Fibroblast of lung (primary cell): ENCODE measurements at regions not wholly inside any gene's neighbourhood (a gene's known extent, or its start where the extent isn't known, plus 50 kb on each side); places are given as distances from the start of the nearest gene placed in this dataset.

Experiments used
- DNase-seq, 2 donors: peaks; one replicate each; pipeline versions ENCODE4 v3.0.0 to v3.0.0-alpha.2; 2010; ENCODE audit warnings: low read depth in 2 of 2
- H2AFZ ChIP-seq: 2 replicates; pipeline ENCODE4 v1.5.1; 2012; ENCODE audit warnings: low read length, control low read depth, inconsistent platforms
- H3K27ac ChIP-seq: 2 replicates; pipeline ENCODE4 v1.5.1; 2011; ENCODE audit warnings: low read length, control low read depth; ENCODE audit not compliant: insufficient read depth
- H3K27me3 ChIP-seq: 2 replicates; pipeline ENCODE4 v1.5.1; 2011; ENCODE audit warnings: mild to moderate bottlenecking, low read length; ENCODE audit not compliant: control insufficient read depth, insufficient read depth
- H3K36me3 ChIP-seq: 2 replicates; pipeline ENCODE4 v1.5.1; 2011; ENCODE audit warnings: low read length; ENCODE audit not compliant: control insufficient read depth, insufficient read depth
- H3K4me1 ChIP-seq: 2 replicates; pipeline ENCODE4 v1.5.1; 2011; ENCODE audit warnings: low read length; ENCODE audit not compliant: control insufficient read depth, insufficient read depth; ENCODE audit errors: extremely low read depth
- H3K4me2 ChIP-seq: 2 replicates; pipeline ENCODE4 v1.5.1; 2011; ENCODE audit warnings: low read length, control low read depth; ENCODE audit not compliant: insufficient read depth; ENCODE audit errors: extremely low read depth
- H3K4me3 ChIP-seq, 4 experiments: fragments of 200-600 bp in 1 of 4; sonication (generic) in 1 of 4; replicated peaks in 1 of 4; 2 replicates each; pipeline ENCODE4 v1.5.1; 2011 to 2016; ENCODE audit warnings: low read length in 4 of 4, low read depth in 3 of 4, mild to moderate bottlenecking in 3 of 4, control low read depth in 2 of 4, inconsistent platforms in 1 of 4, mixed read lengths in 1 of 4; ENCODE audit not compliant: insufficient read depth in 1 of 4; ENCODE audit errors: control extremely low read depth in 1 of 4
- H3K79me2 ChIP-seq: 2 replicates; pipeline ENCODE4 v1.5.1; 2012; ENCODE audit warnings: mild to moderate bottlenecking, low read length, inconsistent platforms; ENCODE audit not compliant: control insufficient read depth, insufficient read depth
- H3K9ac ChIP-seq: 2 replicates; pipeline ENCODE4 v1.5.1; 2011; ENCODE audit warnings: mild to moderate bottlenecking, low read length, control low read depth; ENCODE audit not compliant: insufficient read depth
- H3K9me3 ChIP-seq: 2 replicates; pipeline ENCODE4 v1.5.1; 2012; ENCODE audit warnings: low read depth, low read length; ENCODE audit not compliant: control insufficient read depth, insufficient read depth
- H4K20me1 ChIP-seq: 2 replicates; pipeline ENCODE4 v1.5.1; 2011; ENCODE audit warnings: low read length; ENCODE audit not compliant: control insufficient read depth, insufficient read depth; ENCODE audit errors: extremely low read depth
- EZH2 ChIP-seq: IDR thresholded peaks from 2 replicates; pipeline ENCODE4 v1.5.1; 2012; ENCODE audit warnings: low read length, control low read depth, mild to moderate bottlenecking; ENCODE audit errors: missing control alignments
- TF ChIP-seq, protein P1 (sequence below), 2 donors: IDR thresholded peaks in 1 of 2; conservative IDR thresholded peaks in 1 of 2; 1 replicate in 1 of 2; 2 replicates in 1 of 2; pipeline ENCODE4 v1.5.1; 2011 to 2012; ENCODE audit warnings: low read length in 2 of 2, control low read depth in 1 of 2, inconsistent platforms in 1 of 2, low read depth in 1 of 2, mild to moderate bottlenecking in 1 of 2

DNA sequence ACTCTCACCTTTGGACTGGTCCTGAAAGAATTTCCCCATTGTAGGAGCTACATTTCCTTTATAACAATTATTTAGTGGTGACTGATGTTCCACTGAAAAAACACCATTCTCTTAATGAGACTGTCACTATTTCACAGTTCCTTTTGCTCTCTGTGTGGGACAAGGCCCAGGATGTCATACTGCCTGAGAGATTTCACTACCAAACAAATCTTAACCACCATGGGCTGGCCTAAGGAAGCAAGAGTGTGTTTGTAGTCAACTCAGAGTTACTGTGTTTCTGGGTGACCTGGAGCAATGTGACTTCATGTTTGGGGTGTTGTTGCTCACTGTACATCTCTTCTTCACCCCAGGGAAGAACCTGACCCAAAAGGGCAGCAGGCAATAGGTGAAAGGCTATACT lies 50.1 kb upstream of the ZNF608 start:
- TF ChIP-seq, protein P1, sequence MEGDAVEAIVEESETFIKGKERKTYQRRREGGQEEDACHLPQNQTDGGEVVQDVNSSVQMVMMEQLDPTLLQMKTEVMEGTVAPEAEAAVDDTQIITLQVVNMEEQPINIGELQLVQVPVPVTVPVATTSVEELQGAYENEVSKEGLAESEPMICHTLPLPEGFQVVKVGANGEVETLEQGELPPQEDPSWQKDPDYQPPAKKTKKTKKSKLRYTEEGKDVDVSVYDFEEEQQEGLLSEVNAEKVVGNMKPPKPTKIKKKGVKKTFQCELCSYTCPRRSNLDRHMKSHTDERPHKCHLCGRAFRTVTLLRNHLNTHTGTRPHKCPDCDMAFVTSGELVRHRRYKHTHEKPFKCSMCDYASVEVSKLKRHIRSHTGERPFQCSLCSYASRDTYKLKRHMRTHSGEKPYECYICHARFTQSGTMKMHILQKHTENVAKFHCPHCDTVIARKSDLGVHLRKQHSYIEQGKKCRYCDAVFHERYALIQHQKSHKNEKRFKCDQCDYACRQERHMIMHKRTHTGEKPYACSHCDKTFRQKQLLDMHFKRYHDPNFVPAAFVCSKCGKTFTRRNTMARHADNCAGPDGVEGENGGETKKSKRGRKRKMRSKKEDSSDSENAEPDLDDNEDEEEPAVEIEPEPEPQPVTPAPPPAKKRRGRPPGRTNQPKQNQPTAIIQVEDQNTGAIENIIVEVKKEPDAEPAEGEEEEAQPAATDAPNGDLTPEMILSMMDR (conservative IDR thresholded peaks at IDR 0.05 in 1 of 2, IDR thresholded peaks at IDR 0.05 in 1 of 2; ENCODE audit: low read depth in 1 of 2, low read length in 2 of 2): no peak
- no peak for TF ChIP-seq EZH2
- H3K4me3 ChIP-seq: no peak overlapping the region
- H3K27me3 ChIP-seq: no peaks in the 10 kb centered on the region
- H3K4me2 ChIP-seq: no peak overlapping the region
- H3K9me3 ChIP-seq: no peaks in the 10 kb centered on the region
- no peaks in the 10 kb centered on the region for H3K4me1 ChIP-seq
- DNase-seq: no peak
- H3K27ac ChIP-seq: no peak overlapping the region
- H3K36me3 ChIP-seq: no peaks in the 10 kb centered on the region
- no peaks in the 10 kb centered on the region for H3K79me2 ChIP-seq
- H2AFZ ChIP-seq: no peak overlapping the region
- H3K9ac ChIP-seq: no peak overlapping the region
- no peaks in the 10 kb centered on the region for H4K20me1 ChIP-seq

DNA sequence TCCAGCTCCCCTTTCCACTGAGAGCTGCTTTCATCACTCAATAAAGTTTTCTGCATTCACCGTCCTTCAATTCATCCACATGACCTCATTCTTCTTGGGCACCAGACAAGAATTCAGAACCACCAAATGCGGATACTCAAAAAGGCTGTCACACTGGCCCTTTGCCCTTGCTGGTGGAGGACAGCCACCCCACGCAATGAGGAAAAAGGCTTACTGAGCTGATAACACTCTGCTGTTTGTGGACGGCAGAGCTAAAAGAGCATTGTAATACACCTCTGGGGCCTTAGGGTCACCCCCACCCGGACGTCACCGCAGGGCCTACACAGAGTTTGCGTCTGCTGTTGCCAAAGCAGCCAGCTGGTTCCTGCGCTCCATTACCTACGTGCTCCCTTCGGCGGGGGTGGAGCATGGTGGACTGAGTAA lies 51.2 kb upstream of the ZNF608 start:
- H3K9ac ChIP-seq: no peak overlapping the region
- no peaks in the 10 kb centered on the region for H4K20me1 ChIP-seq
- DNase-seq: no peak
- no peaks in the 10 kb centered on the region for H3K9me3 ChIP-seq
- no peaks in the 10 kb centered on the region for H3K4me1 ChIP-seq
- TF ChIP-seq EZH2: no peak
- TF ChIP-seq, protein P1 (conservative IDR thresholded peaks at IDR 0.05 in 1 of 2, IDR thresholded peaks at IDR 0.05 in 1 of 2; ENCODE audit: low read depth in 1 of 2, low read length in 2 of 2): no peak
- no peak overlapping the region for H3K4me3 ChIP-seq
- H3K27me3 ChIP-seq: no peaks in the 10 kb centered on the region
- H3K36me3 ChIP-seq: no peaks in the 10 kb centered on the region
- no peak overlapping the region for H3K27ac ChIP-seq
- H3K4me2 ChIP-seq: no peak overlapping the region
- H3K79me2 ChIP-seq: no peaks in the 10 kb centered on the region
- H2AFZ ChIP-seq: no peak overlapping the region

DNA sequence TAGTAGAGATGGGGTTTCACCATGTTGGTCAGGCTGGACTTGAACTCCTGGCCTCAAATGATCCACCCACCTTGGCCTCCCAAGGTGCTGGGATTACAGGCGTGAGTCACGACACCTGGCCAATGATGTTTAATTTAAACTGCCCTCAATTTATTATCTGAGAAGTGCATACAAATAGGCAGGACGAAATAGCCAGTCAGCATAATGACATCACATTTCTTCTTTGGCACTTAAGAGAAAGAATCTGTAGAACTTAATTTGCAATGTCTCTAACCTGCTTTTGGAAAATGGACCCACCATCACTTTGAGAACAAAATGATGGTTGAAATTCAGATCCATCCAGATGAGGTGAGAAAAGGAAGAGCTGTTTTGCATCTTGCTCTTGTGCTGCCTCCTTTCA lies 52.5 kb upstream of the ZNF608 start:
- Histone ChIP-seq H3K27ac (no peak overlapping the region), H4K20me1 (no peaks in the 10 kb centered on the region), H3K4me2 (no peak overlapping the region), H3K4me1 (no peaks in the 10 kb centered on the region), H3K36me3 (no peaks in the 10 kb centered on the region), H3K79me2 (no peaks in the 10 kb centered on the region), H3K27me3 (no peaks in the 10 kb centered on the region), H3K9ac (no peak overlapping the region), H3K9me3 (no peaks in the 10 kb centered on the region), H2AFZ (no peak overlapping the region), H3K4me3 (no peak overlapping the region)
- TF ChIP-seq EZH2: no peak
- TF ChIP-seq, protein P1 (conservative IDR thresholded peaks at IDR 0.05 in 1 of 2, IDR thresholded peaks at IDR 0.05 in 1 of 2; ENCODE audit: low read depth in 1 of 2, low read length in 2 of 2): no peak
- DNase-seq: no peak
